ENCODE measurements at regions not wholly inside any gene's neighbourhood (a gene's known extent, or its start where the extent isn't known, plus 50 kb on each side); places are given as distances from the start of the nearest gene placed in this dataset.
A peak's percentile ranks its signal among the peaks of the same experiment; 100 is the strongest.
"Not testable (repeated sequence)": the region's sequence is repeated elsewhere in the genome, so short reads cannot be mapped to it uniquely, and the experiment has no call there.

DNA sequence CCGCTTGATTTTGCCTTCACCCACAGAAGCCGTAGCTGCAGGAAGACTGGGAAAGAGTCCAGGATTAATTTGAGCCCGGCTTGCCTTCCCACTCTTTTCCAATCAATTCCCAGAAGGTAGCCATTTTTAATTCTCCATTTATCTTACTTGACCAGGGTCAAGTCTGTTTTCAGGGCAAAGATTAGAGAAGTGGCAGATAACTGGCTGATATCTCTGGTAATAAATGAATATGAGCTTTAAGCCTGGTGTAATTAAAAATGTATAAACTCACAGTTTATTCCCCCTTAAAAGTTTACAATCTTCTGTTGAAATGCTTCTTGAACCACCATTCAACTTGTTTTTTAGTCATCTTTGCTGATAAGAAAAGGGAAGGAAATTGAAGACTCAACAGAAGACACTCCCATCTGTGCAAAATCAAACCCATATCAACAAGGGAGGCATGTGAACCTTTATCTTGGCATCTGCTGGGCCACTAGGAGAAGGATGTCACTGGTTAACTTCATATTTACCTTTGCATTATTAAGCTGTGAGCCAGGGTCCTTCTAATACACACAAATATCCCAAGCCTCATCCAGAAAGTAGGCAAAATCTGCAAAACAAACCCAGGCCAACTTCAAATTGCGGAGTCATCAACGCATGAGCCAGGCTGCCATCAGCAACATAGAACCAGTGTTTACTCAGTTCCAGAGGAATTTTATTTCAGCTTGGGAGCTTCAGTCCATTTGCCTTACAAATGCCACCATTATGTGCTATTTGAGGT is 314.6 kb upstream of the MAF start:
- no peak for DNase-seq

DNA sequence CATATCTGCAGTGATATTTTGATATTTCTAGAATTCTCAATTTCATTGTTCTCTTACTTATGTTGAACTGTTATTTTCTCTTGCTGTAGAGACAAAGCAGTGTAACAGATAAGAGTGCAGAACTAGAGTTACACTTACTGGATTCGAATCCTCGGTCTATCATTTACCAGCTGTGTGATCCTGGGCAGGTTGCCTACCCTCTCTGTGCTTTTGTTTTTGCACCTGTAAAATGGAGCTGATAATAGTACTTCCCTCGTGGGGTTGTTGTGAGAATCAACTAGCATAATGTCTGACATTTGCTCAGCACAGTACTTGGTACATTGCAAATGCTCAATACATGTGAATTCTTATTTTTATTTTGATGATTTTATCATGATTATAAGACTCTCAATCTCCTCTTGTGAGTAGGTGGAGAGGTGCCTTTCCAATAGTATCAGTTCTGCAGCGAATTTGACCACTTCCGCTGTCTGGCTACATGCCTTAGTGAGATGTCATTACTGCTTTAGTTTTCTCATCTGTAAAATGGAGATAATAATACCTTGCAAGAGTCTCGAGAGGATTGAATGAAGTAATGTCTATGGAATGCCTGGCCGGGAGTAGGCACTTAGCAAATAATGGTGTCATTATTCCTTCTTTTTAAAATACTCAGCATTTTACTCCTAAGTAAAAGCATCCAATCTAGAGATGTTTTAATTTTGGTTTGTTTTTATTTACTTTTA is 312.2 kb upstream of the MAF start:
- no peak for DNase-seq

DNA sequence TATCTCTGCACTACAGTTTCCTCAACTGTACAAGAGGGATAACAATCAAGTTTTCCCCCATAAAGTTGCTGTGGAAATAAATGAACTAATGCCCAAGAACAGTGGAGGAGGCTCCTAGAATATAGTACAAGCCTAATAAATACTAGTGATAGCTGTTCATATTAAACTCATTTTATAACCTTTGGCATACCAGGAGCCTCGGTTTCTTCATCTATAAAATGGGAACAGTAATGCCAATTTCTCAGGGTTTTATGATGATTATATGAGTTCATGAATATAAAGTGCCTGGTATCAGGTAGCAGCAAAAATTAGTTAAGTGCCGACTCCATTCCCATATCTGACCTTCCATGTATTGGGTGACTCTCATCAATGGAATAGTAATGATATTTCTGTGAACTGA is 311.1 kb upstream of the MAF start:
- DNase-seq, result no peak

DNA sequence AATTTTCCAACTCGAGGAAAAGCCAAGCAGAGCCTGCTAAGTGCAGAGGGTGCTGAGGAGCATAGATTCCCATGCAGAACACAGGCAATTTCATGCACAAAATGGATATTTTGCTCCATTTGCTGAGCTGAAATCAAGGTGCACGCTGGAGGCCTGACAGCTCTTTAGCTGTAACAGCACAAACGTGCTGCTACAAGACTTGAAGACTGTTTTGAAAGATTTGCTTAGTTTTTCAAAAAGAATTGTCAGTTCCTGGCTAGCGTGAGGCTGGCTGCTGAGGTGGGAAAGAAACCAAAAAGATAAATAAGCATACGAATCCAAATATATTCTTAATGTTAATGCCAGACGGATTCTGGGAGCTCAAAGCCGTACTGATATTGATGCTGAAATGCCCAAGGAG is 309.0 kb upstream of the MAF start:
- DNase-seq, result no peak

DNA sequence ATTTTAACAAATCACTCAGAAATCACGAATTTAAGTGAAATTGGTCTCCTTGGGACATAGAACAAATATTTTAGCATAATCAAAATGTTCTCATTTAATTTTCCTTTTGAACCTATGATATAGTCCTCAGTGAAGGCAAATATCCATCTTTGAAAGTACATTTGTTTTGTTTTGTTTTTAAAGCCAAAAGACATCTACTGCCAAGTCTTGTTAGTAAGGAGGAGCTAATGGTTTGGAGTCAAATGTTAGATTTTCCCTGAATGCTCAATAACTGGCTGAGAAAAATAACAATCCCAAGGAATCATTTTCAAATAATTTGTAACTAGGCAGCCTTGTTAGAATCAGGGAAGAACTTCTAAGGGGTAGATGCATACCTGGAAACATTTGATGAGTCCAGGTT is 302.9 kb upstream of the MAF start:
- no peak for DNase-seq

DNA sequence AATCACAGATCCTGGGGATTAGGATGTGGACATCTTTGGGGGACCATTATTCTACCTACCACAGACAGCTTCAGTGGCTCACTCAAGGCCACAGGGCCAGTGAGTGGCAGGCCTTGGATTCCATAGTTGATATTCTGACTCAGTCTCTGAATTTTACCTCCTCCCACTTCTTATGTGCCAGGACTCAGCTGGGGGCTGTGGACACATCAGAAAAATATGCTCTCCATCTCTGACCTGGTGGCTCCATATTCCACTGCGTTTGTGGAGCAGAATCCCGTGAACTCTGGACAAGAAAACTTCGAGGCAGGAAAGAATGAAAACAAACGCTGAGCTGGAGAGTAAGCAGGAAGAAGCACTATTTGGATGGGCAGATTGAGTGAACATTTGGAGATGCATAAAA is 301.8 kb upstream of the MAF start:
- DNase-seq, result no peak

DNA sequence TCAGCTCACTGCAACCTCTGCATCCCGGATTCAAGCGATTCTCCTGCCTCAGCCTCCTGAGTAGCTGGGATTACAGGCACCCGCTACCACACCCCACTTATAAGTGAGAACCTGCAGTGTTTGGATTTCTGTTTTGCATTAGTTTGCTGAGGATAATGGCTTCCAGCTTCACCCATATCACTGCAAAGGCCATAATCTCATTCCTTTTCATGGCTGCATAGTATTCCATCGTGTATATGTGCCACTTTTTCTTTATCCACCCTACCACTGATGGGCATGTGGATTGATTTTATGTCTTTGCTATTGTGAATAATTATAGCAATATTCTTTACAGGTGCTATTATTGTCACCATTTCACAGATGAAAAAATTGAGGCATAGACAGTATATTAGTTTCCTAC is 301.0 kb upstream of the MAF start:
- no peak for DNase-seq

DNA sequence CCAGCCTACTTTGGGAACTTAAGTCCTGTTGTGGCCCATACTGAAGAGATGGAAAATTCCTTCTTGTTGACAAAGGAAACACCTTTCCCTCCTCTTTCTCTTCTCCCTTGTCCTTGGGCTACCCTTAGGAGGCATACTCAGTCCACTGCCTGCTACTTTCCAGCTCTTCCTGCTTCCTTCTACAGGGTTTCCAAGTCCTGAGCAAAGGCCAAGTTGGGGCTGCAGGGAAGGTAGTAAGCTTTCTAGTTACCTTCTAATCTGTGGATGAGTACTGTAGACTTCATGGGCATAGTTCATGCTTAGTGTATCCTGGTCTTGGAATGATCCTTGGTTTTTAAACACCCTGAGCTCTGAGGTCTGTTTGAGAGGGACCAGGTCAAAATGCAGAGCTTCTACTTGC is 299.2 kb upstream of the MAF start:
- no peak for DNase-seq

DNA sequence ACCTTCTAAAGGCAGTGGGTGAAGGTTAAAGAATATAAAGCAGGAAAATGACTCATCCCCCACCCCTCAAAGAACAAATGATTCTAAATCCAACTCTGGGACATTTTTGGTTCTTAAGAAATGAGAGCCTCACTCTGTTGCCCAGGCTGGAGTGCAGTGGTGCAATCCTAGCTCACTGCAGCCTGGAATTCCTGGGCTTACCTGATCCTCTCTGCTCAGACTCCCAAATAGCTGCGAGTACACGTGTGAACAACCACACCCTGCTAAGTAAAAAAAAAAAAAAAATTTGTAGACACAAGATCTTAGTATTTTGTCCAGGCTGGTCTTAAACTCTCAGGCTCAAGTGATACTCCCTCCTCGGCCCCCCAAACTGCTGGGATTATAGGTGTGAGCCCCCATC is 298.8 kb upstream of the MAF start:
- DNase-seq, result no peak

DNA sequence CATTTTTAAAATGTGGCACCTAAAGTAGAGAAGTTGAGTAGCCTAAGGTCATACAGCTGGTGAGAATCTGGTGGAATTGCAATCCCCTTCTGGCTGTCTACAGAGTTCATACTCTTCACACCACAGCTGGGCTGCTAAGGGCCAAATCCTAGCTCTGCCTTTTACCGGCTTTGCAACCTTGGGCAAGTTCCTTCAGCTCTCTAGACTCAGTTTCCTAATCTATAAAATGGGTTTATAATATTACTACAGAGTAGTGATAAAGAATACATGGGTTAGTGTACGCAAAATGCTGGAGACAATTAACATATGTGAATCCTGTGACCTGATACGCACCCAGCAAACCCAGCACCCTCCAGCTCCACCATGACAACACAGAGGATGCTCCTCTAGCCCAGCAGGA is 298.2 kb upstream of the MAF start:
- DNase-seq, result no peak

DNA sequence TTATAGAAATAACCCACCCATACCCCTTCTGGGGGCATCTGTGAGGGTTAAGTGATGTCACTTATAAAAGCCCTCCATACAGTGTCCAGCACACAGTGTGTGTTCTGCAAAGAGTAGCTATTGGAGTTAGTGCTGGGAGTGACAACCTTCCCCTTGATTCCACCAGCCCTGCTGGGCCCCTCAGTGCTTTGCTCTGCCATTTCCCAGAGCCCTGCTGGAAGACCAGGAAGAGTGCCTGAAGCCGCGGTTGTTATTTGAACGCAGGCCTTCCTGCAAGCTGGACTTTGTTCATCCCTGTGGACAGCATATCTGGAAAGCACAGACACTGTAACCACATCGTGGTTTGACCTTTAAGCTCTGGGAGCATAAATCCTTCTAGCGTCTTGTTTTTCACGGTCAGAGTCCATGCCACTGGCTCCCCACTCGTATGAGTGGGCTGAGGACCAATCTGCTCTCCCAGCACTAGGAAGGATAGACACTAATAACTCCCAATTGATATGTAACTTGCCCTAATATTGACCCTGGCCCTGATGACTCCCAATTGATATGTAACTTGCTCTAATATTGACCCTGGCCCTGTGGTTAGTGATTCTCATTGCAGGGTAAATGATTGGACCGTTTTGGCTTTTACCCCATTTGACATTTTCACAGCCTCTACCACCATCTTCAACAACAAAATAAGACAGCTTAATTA is 297.1 kb upstream of the MAF start:
- DNase-seq, result no peak

DNA sequence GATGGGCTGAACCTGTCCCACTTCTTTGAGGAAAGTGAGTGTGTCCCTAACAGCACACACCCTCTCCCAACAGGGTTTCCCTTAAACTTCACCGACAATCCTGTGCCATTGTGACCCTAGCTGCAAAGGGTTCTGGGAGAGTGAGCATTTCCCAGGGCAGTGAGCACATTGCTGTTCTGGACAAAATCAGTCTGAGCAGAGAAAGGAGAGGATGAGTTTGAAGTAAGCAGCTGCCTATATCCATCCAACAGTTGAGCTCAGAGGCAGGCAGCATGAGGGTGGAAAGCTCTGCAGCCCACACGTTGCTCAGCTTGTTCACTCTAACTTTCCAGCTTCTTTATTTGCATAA is 296.5 kb upstream of the MAF start:
- no peak for DNase-seq

DNA sequence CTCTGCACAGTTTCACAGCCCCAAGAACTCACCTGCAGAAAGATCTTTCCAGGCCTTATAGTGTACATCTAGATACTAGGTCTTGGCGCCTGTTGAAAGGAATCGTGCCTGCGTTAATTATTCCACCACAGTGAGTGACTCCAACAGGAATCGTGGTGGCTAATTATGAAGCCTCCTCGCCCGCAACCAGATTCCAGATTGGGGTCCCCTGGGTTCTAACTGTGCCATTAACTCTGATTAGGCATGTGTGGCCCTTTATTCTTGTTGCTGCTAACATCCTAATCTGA is 295.3 kb upstream of the MAF start:
- DNase-seq, result no peak

DNA sequence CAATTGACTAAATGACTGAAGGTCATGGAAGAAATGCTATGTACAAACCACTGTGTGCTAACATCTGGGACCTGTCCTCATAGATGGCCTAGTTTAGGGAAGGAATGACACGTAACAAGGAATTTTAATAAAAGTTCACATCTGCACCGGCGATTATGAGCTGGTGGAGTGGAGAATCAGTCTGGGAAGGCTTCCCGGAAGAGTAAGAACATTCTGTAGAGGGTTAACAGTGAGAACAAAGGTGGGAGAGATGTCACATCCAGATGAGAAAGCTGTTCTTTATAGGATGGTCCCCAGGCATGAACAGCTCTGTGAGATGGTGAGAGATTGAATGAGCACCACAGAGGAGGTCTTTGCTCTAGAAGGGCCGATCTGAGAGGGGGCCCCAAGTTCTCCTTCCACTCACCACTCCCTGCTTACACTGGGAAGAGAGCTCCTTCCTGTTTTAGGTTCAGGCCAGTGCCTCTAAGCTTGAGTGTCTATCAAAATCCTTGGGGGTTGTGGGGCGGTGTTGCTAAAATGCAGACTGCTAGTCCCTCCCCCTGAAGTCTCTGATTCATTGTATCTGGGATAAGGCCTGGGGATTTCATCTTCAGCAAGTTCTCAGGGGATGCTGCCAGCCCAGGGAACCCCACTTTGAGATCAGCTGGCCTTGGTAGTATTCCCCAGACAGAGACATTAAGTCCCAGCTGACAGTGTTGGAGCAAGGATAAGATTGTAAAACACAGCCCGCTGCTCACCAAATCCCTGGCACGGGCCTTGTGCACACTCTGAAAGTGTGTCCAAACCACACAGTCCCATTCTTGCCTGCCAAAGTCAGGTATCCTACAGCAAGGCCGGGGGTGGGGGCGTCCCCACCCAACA is 294.7 kb upstream of the MAF start:
- DNase-seq, result no peak

DNA sequence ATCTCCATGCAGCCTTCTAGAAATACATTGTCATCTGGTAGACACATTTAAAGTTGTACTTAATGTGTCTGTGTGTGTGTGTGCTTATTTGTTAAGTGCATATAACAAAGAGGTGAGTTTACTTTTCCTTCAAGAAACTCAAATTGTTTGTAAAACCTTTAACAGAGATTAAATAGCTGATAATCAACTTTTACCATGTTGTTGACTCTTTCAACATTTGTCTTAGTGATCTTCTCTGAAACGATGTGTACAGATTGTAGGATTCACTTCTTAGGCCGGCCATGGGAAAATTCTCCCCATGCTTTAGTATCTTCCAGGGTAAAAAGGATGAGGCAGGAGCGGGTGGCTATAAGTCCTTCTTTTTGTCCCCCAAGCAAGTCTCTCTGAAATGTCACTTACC is 292.9 kb upstream of the MAF start:
- no peak for DNase-seq

DNA sequence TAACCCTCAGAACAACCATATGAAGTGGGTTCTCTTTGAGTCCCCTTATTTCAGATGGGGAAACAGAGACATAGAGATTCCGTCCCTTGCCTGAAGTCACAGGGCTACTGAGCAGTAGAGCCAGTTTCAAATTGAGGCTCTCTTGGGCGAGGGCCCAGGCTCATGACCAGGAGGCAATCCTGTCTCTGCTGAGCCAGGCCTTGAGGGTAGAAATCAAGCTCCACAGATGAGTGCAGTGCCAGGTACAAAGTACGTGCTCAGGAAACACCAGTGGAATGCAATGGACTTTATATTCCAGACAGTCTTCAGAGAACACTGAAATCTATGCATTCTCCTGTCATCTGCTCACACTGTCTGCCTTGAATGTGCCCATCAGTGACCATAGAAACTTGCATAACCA is 291.7 kb upstream of the MAF start:
- DNase-seq, result no peak

DNA sequence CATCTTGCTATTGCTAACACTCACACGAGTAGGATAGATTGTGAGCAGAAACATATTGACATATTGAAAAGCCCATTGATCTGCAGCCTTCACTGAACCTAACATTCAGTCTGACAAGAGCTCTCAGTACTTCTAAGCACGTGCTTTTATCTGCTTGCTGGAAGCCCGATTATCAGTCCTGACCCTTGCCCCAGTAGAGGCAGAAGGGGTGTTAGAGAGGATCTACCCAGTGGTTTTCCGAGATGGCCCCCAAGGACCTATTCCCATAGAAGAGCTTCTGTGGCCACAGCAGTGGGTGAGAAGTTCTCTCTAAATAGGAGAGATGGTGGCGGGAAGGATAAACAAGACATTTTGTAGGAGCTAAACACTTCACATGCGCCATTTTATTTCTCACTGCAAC is 290.9 kb upstream of the MAF start:
- DNase-seq, result no peak

DNA sequence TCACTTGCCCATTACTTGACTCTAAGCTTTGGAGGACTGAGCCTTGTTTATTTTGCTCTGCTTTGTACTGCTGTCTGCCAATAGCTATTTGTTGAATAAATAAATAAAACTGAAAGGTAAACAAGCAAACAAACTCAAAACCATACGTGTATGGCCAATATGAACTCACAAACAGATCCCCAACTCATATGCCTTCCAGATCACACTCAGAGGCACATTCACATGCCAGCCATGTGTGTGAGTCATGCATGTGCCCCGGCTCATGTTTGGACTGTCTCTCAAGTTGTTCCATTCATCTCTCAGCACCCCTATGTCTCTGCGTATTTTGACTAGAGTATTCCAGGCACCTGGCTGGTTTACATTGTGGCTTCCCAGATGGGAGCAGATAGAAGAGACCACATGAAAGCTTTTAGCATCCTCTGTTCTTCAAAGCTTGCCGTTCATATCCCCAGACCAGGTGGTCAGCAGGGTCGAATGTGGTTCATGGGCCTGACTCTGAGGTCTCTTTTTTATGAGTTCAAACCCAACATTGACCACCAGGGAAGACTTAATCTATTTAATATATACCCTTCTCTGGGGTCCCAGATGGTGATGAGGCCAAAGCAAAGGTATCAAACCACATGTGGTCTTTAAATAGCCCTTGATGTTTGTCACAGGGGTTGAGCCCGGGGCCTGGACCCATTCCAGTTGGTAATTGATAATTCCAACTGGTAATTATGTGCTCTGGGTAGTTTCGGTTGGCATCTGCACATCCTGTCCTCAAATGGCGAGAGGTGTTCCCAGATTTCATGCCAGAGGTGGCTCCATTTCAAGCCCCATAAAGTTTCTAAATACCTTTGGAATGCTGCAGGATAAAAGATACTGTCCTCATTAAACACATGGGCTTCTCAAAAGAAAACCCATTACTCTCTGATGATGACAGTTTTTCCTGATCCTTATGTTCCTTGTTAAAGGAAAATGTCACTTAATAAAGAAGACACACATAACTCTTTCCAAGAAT is 287.3 kb upstream of the MAF start:
- DNase-seq, result no peak

DNA sequence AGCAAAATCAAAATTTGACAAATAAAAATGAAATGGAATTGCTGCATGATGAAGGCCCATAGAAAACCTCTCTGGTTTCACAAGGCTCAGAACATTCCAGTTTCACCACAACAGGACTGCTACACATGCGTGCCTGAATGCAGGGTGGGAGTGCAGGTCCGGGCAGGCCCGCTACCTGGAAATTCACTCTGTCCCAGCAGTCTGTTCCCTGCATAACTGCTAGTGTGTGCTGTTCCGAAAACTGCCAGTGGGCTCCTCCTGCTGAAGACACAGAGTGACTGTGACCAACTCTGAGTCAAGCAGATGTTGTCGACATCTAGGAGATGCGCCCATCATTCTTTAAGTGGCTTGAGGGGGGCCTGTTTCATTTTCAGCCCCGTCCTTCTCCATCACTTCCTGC is 284.8 kb upstream of the MAF start:
- peak; percentile 3 for DNase-seq

DNA sequence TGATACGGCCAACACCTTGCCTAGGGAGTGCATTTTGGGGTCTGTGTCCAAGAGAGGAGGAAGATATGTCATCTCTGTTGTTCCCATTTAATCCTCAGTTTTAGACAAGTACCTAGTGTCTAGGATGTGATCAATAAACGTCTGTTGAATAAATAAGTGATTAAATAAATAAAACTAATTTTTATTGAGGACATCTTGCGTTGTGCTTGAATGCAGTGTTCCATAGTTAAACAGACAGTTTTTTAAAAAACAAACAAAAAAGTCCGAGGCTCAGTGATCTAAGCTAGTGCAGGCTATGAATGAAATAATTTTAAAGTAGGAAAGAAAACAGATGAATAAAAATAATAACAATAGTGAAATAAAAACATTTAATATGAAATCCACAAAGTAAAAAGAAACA is 283.0 kb upstream of the MAF start:
- DNase-seq, result no peak

DNA sequence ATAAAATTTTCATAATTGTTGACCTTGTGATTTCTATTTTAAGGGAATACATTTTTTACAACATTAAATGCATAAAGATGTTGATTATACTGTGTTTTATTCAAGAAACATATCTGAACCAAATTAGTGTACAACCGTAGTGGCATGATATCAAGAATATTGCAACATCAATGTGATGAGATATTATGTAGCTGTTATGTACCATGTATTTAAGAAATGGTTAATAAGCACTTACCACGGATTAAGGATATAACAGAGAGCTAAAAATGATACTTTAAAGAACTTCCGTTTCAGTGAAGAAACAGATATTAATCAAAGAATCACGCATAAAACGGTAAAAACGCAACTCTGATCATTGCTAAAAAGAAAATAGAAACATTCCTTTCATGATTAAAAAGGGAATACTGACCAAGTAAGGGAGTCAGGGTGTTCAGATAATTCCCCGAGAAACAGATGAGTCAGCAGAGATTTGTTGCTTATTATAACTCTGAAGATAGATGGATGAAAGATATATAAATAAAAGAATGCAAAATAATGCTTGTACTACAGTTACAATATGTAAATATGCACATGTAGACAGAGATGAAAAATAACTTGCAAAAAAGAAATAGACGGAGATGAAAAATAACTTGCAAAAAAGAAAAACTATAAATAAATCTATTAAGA is 281.9 kb upstream of the MAF start:
- DNase-seq, result no peak

DNA sequence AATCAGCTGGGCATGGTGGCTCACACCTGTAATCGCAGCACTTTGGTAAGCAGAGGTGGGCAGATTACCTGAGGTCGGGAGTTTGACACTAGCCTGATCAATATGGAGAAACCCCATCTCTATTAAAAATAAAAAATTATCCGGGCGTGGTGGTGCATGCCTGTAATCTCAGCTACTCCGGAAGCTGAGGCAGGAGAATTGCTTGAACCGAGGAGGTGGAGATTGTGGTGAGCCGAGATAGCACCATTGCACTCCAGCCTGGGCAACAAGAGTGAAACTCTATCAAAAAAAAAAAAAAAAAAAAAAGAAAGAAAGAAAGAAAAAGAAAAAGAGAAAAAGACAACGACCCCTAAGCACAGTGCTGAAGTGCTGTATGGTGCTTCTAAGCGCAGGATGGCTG is 280.6 kb upstream of the MAF start:
- DNase-seq, result not testable (repeated sequence)
